ENCODE measurements at regions not wholly inside any gene's neighbourhood (a gene's known extent, or its start where the extent isn't known, plus 50 kb on each side); places are given as distances from the start of the nearest gene placed in this dataset.

DNA sequence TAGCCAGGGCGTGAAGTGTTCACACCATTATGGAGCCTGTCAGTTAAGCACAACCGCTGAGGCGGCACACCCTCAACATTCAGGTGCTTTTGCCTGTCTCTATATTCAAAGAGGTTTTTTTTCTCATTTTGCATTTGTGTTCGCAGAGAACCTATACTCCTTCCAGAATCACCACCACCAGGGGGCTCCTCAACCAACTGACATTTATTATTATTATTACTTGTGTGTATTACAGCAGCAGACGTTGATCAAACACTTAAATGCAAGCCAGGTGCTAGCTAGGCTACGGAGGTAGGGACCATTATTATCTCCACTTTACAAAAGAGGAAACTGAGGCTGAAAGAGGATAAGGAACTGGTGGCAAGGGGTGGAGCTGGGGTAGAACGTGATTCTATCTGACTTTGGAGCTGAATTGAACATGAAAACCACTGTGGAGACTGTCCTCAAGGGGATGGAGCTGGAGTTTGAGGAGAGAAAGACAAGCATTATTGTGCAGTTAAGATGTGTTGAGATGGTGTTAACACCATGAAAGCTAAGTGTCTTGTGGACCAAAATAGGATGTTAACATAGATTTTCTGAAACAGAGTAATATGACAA lies 133.8 kb upstream of the PLXNA4 start:
- no peaks in the 10 kb centered on the region for H3K4me1 ChIP-seq (ENCODE audit: control insufficient read depth, extremely low read depth, insufficient read depth, low read length)
- no peaks in the 10 kb centered on the region for H3K36me3 ChIP-seq (ENCODE audit: control insufficient read depth in 2 of 2, extremely low read depth in 1 of 2, insufficient read depth in 2 of 2, low read length in 2 of 2)
- H4K20me1 ChIP-seq (ENCODE audit: control insufficient read depth, extremely low read depth, insufficient read depth, low read length), result no peaks in the 10 kb centered on the region
- no peak overlapping the region for H3K4me3 ChIP-seq (ENCODE audit: control insufficient read depth in 2 of 3, extremely low read depth in 1 of 3, insufficient read depth in 2 of 3, low read depth in 1 of 3, low read length in 3 of 3)
- dilution Hi-C loops (cut with MboI; ENCODE audit: extremely low pct_ligation_motif_present, low sequenced_read_pairs), result no loop called here
- no peaks in the 10 kb centered on the region for H3K9me3 ChIP-seq (ENCODE audit: control insufficient read depth, low read depth, low read length)
- H3K27ac ChIP-seq (ENCODE audit: control insufficient read depth, insufficient read depth, low read length), result no peak overlapping the region
- FAIRE-seq, result no peak
- no peak for DNase-seq (ENCODE audit: low read depth, low spot score)
- H3K79me2 ChIP-seq (ENCODE audit: control insufficient read depth, insufficient read depth, low read length), result no peaks in the 10 kb centered on the region
- H3K27me3 ChIP-seq (ENCODE audit: control insufficient read depth, extremely low read depth, insufficient read depth, low read length), result peaks cover 2% of the 10 kb centered on the region
- no peak overlapping the region for H3K9ac ChIP-seq (ENCODE audit: control insufficient read depth, extremely low read depth, insufficient read depth, low read length)
- no peak overlapping the region for H3K4me2 ChIP-seq (ENCODE audit: control insufficient read depth, extremely low read depth, insufficient read depth, low read depth, low read length)
- H3K9me1 ChIP-seq (ENCODE audit: control insufficient read depth, extremely low read depth, insufficient read depth, low read length), result no peaks in the 10 kb centered on the region
- TF ChIP-seq, protein P1, sequence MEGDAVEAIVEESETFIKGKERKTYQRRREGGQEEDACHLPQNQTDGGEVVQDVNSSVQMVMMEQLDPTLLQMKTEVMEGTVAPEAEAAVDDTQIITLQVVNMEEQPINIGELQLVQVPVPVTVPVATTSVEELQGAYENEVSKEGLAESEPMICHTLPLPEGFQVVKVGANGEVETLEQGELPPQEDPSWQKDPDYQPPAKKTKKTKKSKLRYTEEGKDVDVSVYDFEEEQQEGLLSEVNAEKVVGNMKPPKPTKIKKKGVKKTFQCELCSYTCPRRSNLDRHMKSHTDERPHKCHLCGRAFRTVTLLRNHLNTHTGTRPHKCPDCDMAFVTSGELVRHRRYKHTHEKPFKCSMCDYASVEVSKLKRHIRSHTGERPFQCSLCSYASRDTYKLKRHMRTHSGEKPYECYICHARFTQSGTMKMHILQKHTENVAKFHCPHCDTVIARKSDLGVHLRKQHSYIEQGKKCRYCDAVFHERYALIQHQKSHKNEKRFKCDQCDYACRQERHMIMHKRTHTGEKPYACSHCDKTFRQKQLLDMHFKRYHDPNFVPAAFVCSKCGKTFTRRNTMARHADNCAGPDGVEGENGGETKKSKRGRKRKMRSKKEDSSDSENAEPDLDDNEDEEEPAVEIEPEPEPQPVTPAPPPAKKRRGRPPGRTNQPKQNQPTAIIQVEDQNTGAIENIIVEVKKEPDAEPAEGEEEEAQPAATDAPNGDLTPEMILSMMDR (optimal IDR thresholded peaks at IDR 0.05 in 1 of 3, IDR thresholded peaks at IDR 0.05 in 1 of 3, conservative IDR thresholded peaks at IDR 0.05 in 1 of 3; ENCODE audit: extremely low read depth in 1 of 3, insufficient read depth in 2 of 3, low read length in 3 of 3), result peak; percentile 24 to 53 (median 40)
- no peak for TF ChIP-seq EZH2 (IDR thresholded peaks at IDR 0.05; ENCODE audit: low read length)
- H2AFZ ChIP-seq (ENCODE audit: control insufficient read depth, low read length), result no peak overlapping the region

- H3K27ac ChIP-seq (ENCODE audit: control insufficient read depth, insufficient read depth, low read length), result no peak overlapping the region
- no peak overlapping the region for H2AFZ ChIP-seq (ENCODE audit: control insufficient read depth, low read length)
- no peaks in the 10 kb centered on the region for H4K20me1 ChIP-seq (ENCODE audit: control insufficient read depth, extremely low read depth, insufficient read depth, low read length)
- no peaks in the 10 kb centered on the region for H3K9me3 ChIP-seq (ENCODE audit: control insufficient read depth, low read depth, low read length)
- no peaks in the 10 kb centered on the region for H3K36me3 ChIP-seq (ENCODE audit: control insufficient read depth in 2 of 2, extremely low read depth in 1 of 2, insufficient read depth in 2 of 2, low read length in 2 of 2)
- H3K4me2 ChIP-seq (ENCODE audit: control insufficient read depth, extremely low read depth, insufficient read depth, low read depth, low read length), result no peak overlapping the region
- TF ChIP-seq, protein P1 (optimal IDR thresholded peaks at IDR 0.05 in 1 of 3, IDR thresholded peaks at IDR 0.05 in 1 of 3, conservative IDR thresholded peaks at IDR 0.05 in 1 of 3; ENCODE audit: extremely low read depth in 1 of 3, insufficient read depth in 2 of 3, low read length in 3 of 3), result no peak
- no peak for TF ChIP-seq EZH2 (IDR thresholded peaks at IDR 0.05; ENCODE audit: low read length)
- dilution Hi-C loops (cut with MboI; ENCODE audit: extremely low pct_ligation_motif_present, low sequenced_read_pairs), result no loop called here
- no peak overlapping the region for H3K9ac ChIP-seq (ENCODE audit: control insufficient read depth, extremely low read depth, insufficient read depth, low read length)
- no peak overlapping the region for H3K4me3 ChIP-seq (ENCODE audit: control insufficient read depth in 2 of 3, extremely low read depth in 1 of 3, insufficient read depth in 2 of 3, low read depth in 1 of 3, low read length in 3 of 3)
- H3K27me3 ChIP-seq (ENCODE audit: control insufficient read depth, extremely low read depth, insufficient read depth, low read length), result peaks cover 2% of the 10 kb centered on the region
- no peaks in the 10 kb centered on the region for H3K79me2 ChIP-seq (ENCODE audit: control insufficient read depth, insufficient read depth, low read length)
- no peaks in the 10 kb centered on the region for H3K9me1 ChIP-seq (ENCODE audit: control insufficient read depth, extremely low read depth, insufficient read depth, low read length)
- no peaks in the 10 kb centered on the region for H3K4me1 ChIP-seq (ENCODE audit: control insufficient read depth, extremely low read depth, insufficient read depth, low read length)
- DNase-seq (ENCODE audit: low read depth, low spot score) (no peak), FAIRE-seq (no peak)
Measured at GRCh38 chr7:132708470-132708869, 132.2 kb upstream of the PLXNA4 start.

Data from keratinocyte (primary cell).